ENCODE measurements at regions not wholly inside any gene's neighbourhood (a gene's known extent, or its start where the extent isn't known, plus 50 kb on each side); places are given as distances from the start of the nearest gene placed in this dataset.
"Not testable (repeated sequence)": the region's sequence is repeated elsewhere in the genome, so short reads cannot be mapped to it uniquely, and the experiment has no call there.

DNA sequence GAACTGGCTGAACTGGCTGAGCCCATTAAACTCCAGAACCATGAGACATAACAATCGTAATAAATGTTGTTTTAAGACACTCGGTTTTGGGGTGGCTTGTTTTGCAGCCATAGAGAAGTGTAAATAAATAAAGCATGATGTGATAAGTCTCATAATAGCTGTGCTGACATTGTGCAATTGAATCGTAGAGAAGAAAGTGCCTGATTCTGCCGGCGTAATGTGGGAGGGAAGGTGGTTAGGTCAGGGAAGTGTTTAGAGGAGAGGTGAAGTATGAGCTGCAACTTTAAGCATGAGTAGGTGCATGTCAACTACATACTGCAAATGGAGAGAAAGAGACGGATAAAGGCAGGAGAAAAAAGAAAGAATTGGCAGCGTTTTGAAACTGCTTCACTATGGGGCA lies 217.1 kb downstream of the BLID start:
- FAIRE-seq, result no peak

DNA sequence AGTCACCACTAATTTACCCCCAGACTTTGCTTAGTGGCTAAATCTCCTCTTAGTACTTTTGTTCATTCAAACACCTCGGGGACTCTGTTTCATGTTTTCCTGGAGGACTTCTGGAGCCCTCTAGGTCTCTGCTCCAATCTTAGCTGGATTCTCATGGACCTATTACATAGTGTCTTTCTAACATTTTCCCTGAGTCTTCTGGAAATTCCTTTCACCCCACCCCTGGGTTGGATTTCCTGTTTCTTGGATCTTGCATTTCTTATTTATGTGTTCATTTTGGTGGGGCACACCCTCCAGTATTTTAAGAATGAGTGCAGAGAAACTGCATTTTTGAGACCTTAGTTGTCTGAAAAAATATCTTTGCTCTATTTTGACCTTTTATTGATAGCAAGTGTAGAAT lies 220.1 kb downstream of the BLID start:
- no peak for FAIRE-seq

DNA sequence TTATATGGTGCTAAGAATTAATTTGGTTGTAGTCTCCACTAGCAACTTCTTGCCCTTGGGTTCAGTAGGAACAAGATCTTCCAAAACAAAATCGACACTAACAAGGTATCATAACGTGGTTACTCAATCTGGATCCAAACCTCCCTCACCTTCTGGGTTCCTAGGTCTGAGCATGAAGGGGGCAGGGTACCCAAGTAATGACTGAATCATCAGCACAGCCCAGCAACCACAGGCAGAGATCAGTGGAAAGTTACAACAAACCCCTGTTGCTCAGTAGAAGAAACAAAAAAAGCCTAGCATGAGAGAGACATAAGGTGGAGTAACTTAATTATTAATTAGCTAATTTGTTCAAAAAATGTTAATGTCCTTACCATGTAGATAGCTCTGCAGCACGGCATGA lies 221.4 kb downstream of the BLID start:
- no peak for FAIRE-seq

DNA sequence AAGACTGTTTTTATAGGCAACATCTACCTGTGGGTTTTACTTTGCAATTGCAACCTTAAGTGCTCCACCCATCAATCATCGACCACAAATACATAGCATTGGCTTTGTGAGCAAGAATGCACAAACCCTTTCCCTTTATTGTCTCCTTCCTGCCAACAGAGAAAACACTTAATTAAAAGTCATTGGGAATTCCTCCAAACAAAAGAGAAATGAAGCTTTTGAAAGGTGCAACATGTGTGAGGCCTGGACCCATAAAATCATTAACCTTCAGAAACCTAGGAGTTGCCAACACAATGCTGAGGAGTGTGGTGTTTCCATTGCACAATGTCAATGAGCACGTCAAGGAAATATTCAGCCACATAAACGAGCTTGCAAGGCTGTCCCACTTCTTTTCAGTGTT lies 223.2 kb downstream of the BLID start:
- FAIRE-seq, result no peak

DNA sequence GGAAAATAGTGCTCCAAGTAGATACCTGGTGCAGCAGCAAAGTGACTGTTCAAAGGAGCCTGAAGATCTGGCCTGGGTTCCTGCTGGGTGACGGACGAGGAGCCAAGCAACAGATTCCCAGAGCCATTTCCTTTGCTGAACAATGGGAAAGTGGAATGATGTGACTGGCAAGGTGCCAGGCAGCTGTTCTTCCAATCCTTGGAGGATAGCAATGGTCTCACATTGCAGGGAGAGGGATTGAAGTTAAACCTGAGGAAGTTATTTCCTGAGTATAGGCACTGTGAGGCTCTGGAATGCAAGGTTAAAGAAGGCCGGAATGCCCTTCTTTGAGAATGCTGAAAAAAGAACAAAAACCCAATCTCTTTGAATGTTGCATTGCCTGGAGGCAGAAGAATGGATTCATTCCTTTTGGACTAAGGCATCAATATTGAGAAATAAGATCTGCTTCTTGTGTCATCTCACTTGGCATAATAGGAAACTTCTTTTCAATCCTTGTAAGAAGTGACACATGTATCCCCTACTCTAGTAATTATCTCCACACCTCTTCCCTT lies 223.8 kb downstream of the BLID start:
- FAIRE-seq, result no peak

DNA sequence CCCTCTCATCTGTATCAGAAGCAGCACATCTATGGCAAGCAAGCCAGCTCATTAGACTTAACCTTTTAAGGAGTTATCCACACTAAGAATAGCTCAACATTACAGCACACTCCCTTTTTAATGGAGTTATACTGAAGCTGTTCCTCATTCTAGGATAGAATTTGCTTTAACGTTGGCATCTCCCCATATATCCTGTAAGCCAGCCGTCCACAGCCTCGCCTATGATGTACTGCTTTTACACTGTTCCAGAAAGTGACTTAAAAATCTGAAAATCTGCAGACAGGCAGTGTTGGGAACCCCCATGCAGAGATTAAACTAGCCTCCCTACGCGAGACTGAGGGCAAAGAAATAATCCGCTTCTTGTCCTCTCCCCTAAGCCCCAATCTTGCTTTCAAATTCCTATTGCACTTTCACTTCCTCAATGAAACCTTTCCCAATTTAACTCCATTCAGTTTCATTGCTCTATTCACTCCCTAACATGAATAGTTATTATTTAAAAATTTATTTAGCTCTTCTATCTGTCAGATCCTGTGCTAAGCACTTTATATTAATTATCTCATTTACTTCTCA lies 225.0 kb downstream of the BLID start:
- no peak for FAIRE-seq

DNA sequence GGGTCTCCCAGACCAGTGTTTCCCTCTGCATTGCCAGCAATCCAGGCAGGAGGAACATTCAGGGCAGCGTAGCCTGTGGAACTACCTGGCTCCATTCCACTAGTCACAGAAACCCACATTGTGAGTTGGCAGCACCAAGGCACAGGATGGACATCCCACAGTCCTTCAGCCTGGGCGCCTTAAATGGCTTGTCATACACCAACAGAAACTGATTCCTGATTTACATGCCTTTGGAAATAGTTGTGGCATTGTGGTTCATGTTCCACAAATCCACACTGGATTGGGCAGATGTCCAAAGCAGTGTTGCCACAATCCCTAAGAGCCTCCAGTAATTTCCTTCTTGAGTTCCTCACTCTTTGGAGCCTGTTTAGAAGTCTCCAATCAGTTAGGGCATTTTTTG lies 225.6 kb downstream of the BLID start:
- no peak for FAIRE-seq

DNA sequence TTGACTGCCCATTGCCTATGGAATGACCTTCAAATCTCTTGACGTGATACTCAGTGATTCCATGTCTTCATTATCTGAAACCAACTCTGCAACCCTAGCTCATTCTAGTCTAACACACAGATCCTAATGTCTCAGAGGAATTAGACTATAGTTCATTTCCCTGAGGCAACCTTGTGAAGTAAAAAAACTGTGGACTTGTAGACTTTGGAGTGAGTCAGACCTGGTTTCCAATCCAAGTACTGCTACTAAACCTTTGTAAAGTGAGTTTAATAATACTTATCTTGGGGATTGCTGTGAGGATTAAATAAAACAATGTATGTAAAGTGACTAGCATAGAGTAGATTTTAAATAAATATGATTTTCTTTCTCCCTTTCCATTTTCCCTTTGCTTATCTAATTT lies 226.1 kb downstream of the BLID start:
- no peak for FAIRE-seq

DNA sequence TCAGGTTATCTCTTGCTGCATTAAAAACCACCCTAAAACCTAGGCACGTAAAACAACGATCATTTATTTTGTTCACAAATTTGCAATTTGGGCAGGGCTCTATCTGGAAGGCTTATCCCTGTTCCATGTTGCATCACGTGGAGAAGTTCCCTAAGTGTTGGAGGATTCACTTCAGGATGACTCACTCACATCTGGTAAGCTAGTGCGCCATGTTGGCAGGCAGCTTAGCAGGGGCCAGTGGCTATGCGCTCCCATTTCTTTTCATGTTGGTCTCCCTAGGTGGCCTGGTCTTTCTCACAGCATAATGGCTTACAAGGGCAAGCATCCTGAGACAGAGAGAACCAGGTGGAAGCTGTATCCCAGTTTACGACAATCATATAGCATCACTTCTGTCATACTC lies 226.8 kb downstream of the BLID start:
- no peak for FAIRE-seq

DNA sequence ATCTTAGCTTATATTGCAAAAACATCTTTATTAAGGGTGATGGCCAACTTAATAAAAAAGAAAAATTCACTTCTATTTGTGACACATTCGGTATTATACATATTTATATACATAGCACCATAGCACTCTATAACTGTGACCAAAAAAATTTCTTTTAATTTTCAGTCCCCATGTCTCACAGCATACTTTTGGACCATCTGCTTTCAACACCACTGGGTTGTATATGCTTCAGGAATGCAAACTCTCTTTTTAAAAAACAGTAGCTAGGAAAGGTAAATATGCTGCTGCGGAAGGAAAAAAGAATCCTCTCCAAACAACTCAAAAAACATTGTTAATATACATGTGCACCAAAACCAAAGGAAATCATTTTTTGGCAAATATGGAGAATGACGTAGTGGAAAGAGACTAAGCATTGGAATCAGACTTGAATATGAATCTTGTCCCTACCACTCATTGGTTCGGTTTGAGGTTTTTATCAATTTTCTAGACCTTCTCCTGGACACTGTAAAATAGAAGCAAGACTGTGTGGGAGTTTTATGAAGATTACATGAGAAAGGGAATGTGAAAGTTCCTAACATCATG lies 227.9 kb downstream of the BLID start:
- no peak for FAIRE-seq

DNA sequence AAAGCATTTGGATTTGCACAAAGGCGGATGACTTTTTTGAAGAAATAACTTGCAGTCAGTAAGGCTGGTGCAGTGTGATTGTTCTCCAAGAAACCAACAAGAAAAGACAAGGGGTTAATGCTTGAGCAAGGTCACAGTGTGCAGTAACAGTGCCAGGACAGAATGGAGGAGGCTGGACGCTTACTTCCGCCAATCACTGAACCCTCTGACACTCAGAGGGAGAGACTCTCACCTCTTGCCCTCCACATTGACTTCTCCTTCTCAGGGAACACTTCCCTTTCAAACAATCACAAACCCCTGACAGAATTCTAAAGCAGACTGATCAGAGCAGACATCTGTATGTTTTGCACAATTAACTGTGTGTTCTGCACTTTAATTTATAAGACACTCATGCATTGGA lies 228.4 kb downstream of the BLID start:
- no peak for FAIRE-seq

DNA sequence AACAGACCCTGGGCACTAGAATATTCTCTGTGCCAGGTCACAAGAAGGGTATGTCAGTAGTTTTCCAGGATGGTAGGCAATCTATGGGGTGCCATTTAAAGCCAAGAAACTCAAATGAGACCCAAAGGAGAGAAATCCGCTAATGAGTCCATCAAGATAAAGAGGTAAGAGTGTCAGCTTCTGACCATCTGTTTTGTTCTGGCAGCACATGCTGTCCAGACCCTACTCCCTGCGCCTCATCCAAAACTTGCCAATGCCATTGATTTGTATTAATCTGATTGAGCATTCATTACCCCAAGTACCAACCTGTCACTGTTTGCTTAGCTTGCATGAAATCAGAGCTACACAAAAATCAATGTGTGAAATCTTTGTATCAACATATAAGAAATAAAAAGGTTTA lies 229.0 kb downstream of the BLID start:
- FAIRE-seq, result no peak

DNA sequence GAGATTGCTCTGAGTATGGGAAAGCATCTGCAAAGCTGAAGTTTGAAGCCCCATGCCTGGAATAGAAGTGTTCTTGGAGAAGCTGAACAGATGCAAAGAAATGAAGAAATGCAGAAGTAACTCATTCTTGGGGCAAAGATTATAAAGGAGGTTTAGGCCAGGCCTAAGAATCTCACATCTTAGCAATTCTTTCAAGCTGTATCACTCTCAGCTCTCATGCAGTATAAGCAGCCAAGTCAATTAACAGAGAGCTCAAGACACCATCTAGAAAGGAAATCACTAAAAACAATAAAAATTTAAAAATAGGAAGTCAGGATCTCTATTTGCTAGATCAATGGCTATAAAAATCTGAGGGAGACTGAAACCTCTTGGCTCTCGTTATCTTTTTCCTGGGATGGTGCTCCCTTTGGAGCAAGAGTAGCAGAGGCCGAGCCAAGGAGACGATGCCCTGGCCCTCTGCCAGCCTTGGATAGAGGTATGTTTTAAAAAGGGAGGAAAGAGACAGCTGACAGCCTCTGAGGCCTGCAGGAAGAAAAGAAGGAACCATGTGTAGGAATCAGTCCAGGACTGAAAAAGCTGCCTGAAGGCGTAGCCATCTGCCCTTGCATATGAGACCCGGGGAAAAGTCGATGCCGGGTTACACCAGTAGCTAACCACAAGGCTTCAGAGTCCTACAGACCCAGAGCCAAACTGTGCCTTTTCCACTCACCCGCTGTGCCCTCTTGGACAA lies 229.8 kb downstream of the BLID start:
- no peak for FAIRE-seq

DNA sequence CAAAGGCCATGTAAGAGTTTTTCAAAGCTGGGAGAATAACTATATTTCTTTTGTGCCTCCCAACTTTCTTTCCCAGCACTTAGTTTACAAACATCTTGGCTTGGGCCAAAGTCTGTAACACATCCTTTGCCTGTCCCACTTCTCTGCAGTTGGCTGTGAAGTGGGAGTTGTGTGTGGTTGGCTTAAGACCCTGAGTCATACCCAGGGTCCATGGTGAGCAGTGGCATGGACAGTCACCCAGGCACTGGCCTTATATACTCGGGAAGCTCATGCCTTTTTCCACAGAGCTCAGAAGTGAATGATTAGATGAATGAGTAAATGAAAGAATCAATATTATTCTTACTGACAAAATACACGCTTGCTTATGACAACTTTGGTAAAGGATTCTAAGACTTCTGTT lies 231.4 kb downstream of the BLID start:
- no peak for FAIRE-seq

DNA sequence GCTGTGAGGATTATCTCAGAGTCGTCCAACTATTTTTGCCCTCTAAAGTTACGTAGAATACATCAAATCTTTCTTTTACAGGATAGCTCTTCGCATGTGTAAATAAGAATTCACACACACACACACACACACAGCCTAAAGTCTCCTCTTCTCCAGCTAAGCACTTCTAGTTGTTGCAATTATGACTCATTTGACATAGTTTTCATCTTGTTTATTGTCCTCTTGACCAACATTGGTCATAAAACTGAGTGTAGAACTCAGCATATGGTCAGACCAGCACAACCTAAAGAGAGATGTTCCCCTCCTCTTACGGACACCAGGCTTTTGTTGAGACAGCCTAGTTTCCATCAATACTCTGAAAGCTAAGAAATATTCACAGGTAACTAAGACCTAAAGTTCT lies 234.2 kb downstream of the BLID start:
- no peak for FAIRE-seq

DNA sequence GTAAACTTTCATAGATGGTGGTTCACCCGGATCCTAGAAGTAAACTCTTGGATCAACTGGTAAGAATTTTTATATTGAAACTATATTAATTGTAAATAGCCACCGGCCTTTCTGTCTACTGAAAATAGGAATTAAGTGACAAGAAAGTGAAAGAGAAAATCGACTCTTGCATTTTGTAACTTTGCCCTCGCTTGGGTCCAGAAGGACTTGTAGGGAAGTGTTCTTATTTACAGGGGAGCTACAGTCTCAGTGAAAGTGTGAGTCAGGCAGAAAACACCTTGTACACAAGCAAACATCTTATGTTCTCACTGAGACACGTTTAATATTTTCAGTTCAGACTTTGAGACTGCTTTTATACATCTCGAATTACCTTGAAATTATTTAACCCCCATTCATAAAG lies 238.9 kb downstream of the BLID start:
- FAIRE-seq, result no peak

DNA sequence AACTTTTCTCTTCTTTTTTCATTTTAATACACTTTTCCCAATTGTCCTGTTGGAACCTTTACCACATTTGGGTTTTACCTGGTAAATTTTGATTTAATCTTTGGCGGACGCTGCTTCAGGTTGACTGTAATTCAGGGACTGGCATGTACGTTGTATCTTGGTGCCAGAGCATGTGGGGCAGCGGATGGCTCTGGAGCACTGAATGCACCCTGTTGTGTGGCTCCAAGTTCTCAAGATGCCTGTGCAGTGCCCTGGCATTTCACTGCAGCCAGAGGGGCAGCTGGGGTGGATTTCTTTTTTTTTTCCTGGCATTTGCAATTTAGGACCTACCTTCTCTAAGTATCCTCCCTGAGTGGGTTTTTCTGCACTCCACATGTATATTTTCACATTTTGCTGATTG lies 242.2 kb downstream of the BLID start:
- FAIRE-seq, result no peak

DNA sequence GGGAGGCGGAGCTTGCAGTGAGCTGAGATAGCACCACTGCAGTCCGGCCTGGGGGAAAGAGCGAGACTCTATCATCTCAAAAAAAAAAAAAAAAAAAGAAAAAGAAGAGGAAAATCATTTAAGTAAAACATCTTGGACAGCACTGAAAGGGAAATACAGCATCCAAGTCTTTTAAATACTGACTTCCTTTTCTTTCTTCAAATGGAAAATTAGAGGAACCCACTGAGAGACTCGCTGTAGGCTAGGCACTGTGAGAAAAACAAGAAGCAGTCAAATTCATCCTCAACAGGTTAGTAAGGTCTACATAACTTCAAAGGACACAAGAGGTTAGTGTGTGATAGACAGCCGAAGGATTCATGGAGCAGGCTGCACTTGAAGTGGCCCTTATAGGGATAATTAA lies 243.7 kb downstream of the BLID start:
- FAIRE-seq, result no peak

DNA sequence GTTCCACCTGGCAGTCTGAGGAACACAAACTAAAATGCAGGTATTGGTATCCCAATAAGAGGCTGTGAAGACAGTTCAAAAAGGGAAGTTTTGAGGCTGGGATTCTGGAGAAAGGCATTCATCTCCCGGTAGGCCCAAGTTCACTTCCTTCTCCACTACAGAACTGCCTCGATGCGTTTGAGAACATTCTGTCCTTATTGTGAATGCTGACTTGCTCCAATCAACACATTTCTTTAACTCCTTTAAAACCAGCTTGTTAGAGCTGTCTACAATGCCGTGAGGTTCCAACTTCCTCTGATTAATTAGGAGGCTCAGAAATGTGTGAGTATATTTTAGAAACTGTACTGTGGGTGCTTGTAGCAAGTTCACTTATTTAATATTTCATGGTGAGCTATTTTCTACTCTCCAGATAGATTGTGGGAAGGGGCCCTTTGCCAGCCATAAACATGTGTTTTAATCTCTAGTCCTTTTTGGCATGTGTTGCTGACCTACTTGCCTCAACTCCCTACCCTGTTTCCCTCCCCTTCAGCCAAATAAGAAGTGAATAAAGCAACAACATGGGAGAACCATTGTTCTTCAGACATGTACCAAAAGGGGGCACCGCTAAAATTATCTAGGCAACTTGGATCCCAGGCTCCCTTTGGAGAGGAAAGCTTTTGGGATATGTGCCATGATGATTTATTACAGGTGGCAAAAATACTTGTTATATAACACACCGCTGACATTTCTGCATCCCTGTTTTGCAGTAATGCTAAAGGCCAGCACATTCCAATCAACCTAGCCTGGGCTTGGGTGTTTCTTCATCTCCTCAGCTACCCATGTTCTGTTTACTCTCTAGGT lies 245.6 kb downstream of the BLID start:
- FAIRE-seq, result no peak

DNA sequence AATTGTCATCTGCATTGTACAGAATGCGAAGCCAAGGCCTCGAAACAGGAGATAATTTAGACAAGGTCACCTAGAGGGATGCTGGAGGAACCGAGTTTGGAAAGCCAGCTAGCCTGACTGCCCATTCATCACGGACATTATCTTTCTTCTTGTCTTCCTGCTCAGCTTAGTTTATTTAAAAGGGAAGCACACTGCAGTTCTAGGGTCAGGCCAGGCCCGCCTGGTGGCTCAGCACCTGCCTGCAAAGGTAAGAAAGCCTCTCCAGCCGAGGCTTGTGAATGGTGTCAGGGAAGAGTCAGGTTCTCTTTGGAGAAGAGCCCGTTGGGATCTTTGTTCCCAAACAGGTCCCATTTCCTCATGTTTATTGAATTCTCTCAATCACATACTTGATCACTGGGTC lies 246.5 kb downstream of the BLID start:
- FAIRE-seq, result no peak

DNA sequence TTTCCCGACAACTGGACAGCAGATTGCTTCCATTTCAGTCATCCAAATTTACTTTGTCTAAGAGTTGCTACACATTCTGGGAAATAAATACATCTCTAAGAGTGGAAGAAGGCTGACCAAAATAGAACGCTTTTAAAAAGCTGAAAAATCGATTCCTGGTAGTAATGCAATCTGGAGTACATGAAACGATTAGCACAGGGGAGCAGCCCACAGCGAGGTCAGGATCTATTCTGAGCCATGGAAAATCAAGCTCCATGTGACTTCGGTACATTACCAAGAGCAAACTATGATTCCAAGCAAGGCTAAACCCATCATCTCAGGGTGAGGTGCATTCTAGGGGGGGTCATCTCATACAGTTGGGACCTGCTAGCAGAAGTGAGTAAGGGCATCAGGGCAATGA lies 249.3 kb downstream of the BLID start:
- no peak for FAIRE-seq

DNA sequence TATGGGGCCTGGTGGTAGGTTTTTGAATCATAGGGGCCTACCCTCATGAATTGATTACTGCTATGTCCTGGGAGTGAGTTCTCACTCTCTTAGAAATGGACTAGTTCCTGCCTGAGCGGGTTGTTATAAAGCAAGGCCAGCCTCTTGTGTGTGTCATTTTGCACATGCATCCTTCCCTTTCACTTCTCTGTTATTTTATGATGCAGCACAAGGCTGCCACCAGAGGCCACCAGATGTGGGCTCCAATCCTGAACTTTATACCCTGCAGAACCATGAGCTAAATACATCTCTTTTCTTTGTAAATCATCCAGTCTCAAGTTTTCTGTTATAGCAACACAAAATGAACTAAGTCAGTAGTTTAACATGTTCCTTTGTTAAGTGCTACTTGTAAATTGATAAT lies 251.4 kb downstream of the BLID start:
- no peak for FAIRE-seq

DNA sequence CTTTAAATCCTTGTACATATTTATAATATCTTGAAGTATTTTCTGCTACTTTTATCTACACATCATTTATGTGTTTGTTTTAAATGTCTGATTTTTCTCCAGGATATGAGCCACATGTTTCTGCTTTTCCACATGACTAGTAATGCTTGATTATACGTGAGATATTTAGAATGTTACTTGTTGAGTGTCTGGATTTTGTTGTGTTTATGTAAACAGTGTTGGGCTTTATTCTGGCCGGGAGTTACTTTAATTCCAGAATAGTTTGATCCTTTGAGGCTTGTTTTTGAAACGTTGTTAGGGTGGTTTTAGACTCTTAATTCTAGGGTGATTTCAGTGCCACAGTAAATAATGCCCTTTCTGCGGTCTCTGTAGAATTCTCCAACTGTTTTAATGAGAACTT lies 252.9 kb downstream of the BLID start:
- no peak for FAIRE-seq

DNA sequence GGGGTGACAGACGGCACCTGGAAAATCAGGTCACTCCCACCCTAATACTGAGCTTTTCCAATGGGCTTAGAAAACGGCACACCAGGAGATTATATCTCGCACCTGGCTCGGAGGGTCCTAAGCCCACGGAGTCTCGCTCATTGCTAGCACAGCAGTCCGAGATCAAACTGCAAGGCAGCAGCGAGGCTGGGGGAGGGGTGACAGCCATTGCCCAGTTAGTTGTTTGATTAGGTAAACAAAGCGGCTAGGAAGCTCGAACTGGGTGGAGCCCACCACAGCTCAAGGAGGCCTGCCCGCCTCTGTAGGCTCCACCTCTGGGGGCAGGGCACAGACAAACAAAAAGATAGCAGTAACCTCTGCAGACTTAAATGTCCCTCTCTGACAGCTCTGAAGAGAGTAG lies 260.9 kb downstream of the BLID start:
- FAIRE-seq, result not testable (repeated sequence)
